HG02759 (cell line): ENCODE measurements at regions not wholly inside any gene's neighbourhood (a gene's known extent, or its start where the extent isn't known, plus 50 kb on each side); places are given as distances from the start of the nearest gene placed in this dataset.
"Not testable (repeated sequence)": the region's sequence is repeated elsewhere in the genome, so short reads cannot be mapped to it uniquely, and the experiment has no call there.

Experiments
- ATAC-seq: cut with Tn5 transposase; IDR thresholded peaks from one replicate; pipeline ENCODE4 v1.9.1; 2021; ENCODE audit warnings: mild to moderate bottlenecking, moderate library complexity; ENCODE audit not compliant: unreplicated experiment

DNA sequence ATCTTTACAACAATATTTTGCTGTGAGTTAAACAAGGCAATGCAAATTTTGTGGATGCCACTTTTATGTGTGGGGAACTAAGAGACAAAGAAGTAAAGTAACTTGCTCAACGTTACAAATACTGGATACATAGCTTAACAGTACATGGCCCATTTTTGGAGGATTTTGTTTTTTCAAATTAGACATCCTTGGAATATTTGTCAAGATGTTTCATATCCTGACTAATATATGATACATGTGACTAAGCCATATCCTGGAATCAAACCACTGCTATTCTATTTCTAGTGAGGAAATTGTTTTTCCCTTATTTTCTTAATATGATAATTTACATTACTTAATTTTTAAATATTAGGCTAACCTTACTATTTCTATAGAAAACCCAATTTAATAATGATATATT is 529.8 kb downstream of the DMRTA1 start:
- ATAC-seq = no peak

DNA sequence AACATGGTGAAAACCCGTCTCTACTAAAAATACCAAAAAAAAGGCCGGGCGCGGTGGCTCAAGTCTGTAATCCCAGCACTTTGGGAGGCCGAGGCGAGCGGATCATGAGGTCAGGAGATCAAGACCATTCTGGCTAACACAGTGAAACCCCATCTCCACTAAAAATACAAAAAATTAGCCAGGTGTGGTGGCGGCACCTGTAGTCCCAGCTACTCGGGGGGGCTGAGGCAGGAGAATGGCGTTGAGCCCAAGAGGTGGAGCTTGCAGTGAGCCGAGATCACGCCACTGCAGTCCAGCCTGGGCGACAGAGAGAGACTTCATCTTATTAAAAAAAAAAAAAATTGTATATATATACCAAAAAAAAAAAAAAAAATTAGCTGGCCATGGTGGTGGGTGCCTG is 533.8 kb downstream of the DMRTA1 start:
- not testable (repeated sequence) for ATAC-seq

DNA sequence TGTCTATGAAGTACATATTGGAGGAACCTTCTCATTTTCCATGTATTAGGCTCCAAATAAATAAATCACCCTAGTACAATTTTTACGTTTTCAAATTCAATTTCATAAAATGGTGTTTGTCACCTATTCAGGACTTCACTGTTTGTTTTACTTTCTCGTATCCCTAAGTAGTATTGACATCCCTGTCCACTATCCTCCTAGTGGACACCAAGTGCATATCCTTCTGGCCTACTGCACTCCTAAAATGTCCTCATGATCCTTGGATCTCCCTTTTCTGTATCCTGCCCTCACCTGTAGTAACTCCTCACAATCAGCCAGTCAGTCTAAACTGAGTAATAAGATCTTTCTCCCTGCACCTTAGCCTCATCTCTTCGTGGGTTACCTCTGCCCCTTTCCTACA is 539.9 kb downstream of the DMRTA1 start:
- ATAC-seq = no peak

DNA sequence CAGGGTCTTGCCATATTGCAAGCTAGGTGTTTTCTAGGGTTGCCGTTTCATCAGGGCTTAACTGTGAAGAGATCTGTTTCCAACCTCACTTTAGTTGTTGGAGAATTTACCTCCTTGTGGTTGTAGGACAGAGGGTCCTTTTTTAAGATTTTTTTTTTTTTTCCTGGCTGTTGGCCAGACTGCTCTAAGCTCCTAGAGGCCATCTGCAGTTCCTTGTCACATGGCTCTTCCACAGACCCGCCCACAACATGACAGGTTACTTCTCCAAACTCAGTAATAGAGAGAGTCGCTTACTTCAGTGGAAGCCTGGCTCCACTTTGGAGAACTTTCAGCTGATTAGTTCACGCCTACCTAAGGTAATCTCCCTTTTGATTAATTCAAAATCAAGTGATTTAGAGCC is 543.7 kb downstream of the DMRTA1 start:
- ATAC-seq = no peak

DNA sequence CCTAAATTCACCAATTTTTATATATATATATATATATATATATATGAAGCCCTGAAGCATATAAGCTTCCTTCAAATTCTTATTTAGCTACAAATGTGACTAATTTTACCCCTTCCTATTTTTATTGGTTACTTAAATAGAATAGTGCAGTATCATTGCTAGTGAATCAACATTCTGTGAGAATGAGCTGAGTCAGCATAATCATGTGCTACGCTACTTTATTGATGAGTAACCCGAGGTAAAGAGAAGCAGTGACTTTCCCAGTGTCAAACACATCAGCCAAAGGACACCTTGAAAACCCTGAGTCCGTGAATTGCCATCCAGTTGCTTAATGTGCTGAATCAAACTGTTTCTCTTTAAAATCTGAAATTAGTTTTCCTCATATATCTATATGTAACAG is 546.2 kb downstream of the DMRTA1 start:
- no peak for ATAC-seq

DNA sequence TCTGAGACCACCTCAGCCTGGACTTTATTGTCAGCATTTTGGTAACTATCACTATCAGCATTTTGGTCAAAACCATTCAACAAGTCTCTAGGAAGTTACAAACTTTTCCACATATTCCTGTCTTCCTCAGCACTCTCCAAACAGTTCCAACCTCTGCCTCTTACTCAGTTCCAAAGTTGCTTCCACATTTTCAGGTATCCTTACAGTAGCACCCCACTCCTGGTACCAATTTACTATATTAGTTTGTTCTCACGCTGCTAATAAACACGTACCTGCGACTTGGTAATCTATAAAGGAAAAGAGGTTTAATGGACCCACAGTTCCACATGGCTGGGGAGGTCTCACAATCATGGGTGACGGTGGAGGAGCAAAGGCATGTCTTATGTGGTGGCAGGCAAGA is 551.3 kb downstream of the DMRTA1 start:
- no peak for ATAC-seq

DNA sequence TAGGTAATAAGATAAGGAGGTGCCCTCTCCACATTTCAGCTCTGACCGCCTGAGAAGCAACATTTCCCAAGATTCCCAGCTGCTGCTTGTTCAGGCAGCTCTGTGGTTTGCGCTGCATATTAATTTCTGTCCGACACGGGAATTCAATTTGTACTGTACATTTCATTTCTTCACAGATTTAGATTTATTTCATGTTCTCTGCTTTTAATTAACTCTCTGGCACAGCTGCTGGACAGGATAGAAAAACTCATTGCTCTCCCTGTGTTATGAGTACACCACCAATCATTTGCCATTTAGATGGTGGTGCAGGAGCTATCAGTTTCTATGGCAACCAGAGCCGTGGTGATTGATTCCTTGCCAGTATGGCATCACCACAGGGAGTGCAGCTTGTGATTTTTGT is 558.5 kb downstream of the DMRTA1 start:
- ATAC-seq = no peak

DNA sequence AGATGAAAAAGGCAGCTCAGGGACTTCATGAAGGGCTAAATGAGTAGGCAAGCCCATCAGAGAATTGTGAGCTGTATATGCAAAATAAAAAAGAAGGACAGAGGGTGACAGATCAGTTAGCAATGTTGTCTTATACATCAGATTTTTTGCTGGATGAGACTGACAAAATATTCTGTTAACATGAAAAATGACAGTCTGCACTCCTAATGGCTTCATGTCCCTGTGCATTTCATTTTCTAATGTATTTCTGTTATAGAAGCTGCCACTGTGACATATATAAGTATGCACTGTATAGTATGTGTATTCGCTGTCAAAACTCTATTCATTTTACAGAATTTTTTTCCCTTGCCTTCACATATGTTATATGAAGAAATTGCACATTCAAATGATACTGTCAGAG is 559.5 kb downstream of the DMRTA1 start:
- ATAC-seq = no peak

DNA sequence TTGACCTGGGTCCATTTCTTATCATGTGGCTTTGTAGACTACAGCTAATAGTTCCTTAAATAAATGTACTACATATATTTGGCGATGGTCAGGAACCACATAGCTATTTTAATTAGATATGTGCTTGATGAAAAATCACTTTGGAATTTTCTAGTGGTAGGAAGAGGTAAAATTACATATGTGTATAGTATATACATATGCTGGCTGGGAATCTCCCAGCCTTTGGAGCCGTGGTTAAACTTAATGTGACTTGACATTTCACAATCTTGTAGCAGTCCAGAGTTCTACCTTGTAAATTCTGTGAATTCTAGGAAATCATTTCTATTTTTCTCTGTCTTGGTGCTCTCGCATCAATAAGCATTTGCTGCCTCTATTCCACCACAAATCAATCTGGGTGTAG is 565.0 kb downstream of the DMRTA1 start:
- ATAC-seq = no peak

DNA sequence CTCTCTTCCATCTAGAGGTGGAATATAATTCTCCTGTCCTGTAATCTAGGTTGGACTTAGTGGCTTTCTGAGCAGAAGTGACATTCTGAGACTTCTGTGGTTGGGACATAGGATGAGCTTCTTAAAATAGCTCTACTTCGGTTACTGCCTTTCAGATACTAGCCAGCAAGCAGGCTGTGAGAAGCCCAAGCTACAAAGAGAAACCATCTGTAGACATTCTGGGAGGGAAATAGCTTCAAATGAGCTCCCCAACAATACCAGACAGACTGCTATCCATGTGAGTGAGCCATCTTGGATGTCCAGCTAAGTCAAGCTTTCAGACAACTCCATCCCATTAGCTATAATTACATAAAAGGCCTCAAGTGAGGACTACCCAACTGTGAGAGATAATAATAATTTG is 568.9 kb downstream of the DMRTA1 start:
- no peak for ATAC-seq

DNA sequence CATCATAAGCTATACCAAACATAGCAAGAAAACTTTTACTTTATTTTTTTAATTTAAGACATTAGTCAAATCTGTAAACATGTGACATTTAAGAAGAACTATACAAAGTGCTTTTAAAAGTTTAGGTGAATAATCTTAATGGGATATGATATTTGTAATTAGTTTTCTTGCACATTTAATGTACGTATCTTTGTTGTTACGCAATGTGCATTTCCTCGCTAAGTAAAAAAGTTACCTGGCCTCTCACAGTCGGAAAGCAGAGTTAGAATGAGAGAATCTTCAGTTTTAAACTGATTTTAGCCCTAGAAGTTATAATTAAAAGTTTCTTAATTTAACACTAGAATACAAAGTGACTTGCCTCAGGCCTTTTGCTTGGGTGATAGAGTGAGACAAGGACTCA is 589.8 kb downstream of the DMRTA1 start:
- ATAC-seq = no peak

DNA sequence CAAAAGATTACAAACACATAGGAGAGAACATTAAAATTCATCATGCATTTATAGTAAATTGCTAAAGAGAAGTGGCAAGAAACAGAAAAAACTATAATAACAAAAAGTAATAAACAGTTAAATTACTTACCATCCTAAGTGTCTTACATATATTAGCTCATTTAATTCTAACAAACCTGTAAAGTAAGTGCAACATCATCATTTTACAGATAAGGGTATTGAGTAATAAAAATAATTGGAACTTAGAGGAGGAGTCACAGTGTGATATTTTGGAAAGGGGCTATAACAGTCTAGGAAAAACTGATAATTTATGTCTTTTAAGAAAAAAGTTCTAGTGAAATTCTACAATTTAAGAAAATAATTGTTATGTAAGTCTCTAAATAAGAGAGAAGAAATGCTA is 592.8 kb downstream of the DMRTA1 start:
- no peak for ATAC-seq

DNA sequence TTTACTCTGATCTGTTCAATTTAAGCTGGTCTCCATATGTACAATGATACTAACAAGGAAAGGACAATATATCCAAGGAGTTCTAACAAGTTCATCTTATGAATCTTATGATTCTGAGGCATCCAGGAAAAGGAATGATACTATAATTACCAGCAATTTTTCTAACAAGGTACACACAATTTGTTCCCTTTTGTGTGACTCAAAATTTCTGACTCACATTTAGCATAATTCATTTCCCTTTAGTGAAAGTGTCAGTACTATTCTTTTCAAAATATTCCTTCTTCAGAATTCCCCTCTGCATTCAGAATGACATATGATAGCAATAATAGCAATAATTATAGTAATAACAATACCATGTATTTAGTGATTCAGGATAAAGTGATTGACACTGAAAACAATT is 594.8 kb downstream of the DMRTA1 start:
- no peak for ATAC-seq

DNA sequence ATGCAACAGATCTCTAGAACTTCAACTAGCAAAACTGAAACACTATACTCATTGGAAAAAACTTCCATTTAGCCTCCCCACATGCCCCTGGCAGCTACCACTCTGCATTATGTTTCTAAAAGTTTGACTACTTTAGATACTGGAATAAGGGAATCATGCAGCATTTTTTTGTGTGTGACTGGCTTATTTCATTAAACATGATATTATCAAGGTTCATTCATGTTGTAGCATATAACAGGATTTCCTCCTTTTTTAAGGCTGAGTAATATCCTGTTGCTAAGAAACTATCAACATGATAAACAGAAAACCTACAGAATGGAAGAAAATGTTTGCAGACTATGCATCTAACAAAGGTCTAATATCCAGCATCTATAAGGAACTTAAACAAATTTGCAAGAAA is 597.9 kb downstream of the DMRTA1 start:
- no peak for ATAC-seq

DNA sequence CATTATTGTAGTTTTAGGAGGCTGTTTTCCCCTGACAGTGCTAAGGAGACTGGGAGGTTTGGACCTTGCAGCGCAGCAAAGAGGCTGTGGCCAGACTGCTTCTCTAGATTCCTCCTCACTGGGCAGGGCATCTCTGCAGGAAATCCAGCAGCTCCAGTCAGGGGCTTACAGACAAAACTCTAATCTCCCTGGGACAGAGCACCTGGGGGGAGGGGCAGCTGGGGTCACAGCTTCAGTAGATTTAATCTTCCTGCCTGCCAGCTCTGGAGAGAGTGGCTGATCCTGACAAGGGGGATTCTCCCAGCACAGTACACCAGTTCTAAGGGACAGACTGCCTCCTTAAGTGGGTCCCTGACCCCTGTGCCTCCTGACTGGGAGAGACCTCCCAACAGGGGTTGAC is 599.4 kb downstream of the DMRTA1 start:
- not testable (repeated sequence) for ATAC-seq

DNA sequence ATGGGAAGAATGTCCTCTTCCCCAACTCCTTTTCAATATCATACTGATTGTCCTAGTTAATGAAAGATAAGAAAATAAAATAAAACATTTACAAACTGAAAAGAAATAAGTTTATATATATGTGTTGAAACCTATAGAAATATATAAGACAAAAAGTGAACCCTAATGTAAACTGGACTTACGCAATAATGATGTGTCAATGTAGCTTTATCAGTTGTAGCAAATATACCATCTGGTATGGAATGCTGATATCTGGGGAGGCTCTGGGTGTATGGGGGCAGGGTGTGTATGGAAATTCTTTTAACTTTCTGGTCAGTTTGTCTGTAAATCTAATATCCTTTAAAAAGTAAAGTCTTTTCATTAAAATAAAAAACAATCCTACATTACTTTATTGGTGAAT is 603.9 kb downstream of the DMRTA1 start:
- no peak for ATAC-seq

DNA sequence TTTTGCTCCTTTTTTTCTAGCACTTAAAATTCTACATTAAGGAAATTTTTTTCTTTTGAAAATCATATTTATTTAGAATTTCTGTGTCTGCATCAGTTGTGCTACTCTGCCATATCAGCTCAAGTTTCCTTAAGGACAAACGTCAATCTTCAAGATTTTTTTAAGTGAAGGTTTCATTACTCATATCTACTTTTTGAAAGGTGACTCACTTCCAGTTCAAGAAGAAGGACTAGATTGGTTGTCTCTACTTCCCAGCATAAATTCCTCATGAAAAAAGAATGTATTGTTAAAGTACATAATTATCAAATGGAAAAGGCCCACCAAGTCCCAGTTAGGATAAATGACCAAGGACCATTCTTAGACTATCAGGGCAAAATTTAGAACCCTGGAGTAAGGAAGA is 626.5 kb downstream of the DMRTA1 start:
- no peak for ATAC-seq

DNA sequence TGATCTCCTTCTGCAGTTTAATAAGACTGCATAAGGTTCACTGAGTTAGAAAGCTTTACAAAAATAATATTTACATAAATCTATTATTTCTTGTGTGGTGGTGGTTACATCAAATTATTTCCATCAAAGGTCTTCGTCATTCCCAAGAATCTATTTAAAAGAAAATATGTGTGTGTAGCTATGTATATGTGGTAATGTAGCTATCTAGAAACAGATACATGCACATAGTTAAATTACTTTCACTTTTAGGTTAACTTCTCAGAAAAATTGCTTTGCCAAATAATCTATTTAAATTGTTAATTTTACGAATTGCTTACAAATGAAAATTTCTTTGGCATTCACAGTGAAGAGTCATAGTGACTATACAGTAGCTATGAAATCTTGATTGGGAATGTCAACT is 633.2 kb downstream of the DMRTA1 start:
- no peak for ATAC-seq

DNA sequence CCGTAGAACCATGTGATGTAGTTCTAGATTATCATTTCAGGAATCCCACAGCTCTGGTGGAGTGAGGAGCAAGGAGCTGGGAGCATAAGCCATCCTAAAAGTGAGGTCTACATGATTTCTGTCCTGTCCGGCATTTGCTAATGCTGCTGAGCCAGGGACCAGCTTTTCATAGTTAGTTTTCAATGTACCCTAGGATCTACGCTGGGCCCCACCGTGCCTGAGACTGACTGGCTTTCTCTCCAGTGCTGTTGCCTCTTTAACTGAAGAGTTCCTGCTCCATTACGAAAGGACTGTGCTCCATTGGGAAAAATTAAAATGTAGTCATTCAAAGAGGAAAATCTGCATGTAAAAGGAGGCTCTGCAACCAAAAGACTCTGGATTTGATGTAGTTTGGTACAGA is 634.8 kb downstream of the DMRTA1 start:
- no peak for ATAC-seq

DNA sequence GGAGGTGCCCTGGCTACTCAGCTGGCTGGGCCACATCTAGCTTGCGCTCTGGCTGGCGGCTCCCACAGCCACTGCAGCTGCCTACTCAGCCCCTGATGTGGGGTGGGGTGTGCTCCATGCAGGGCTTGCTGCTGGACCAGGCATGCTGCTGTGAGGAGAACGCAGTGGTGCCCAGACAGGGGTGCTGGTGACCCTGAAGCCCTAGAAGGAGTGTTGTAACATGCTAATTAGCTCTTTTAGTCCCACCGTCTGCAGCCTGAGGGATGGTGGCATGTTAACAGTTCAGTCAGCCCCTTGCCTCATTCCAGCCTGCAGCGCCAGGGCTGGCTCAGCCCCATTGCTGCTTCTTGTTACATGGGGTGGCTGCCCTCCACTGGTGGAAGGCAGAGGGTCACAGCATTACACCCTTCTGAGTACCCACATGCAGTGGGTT is 642.3 kb downstream of the DMRTA1 start:
- ATAC-seq = no peak

DNA sequence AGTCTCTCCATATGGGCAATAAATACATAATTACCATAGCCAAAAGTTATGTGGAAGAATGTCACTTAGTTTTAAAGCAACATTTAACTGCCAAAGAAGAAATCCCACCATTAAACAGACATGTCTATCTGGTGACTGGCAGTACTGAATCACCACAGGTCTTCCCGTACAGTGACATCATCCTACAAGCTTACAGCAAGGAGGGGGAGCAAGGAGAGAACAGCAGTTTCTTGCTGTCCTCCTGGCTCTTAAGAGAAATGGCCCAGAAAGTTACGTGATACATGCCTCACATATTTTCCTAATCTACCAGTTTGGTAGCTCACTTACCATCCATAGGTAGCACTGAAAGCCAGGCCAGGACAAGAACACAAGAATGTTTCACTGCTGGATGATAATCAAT is 671.0 kb downstream of the DMRTA1 start:
- ATAC-seq = no peak

DNA sequence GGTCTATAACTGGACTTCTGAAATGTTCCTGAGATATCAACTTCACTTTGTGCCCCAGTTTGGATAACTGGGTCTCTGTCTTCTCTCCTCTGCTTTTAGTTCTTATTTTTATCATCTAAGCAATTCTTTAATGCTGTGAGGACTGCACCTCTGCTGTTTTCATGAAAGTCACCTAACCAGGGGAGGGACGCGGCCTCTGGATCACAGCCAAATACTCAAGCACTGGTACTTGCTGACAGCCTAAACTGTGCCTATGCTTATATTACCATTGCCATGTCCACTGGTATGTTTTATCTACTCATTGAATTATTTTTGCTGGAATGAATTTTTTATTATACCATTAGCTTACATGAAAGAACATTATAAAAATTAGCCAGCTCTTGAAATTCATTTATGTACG is 674.0 kb downstream of the DMRTA1 start:
- no peak for ATAC-seq

DNA sequence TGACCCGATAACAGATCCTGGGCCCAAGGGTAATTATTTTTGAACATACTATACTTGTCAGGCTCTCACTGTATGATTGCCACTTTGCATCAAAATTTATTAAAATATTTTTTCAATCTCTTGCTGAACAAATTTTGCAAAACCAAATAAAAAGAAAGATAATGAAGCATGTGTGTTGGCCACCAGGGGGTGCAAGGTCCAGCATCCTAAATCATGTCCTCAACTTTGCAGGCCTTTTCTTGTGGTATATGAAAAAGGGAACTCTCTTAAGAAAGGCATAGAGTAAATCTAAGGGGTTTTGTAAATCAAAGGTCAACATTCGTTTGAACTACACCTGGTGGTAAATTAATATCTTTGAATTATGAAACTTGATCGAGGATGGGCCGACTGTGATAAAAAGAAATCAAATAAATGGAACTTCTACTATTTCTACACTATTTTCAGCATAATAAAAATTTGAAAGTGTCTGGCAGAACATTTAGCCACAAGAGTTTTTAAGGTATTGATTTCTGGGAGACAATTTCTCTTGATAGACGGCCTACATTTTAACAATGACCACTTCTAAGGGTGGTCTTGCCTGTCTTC is 676.5 kb downstream of the DMRTA1 start:
- ATAC-seq = no peak

DNA sequence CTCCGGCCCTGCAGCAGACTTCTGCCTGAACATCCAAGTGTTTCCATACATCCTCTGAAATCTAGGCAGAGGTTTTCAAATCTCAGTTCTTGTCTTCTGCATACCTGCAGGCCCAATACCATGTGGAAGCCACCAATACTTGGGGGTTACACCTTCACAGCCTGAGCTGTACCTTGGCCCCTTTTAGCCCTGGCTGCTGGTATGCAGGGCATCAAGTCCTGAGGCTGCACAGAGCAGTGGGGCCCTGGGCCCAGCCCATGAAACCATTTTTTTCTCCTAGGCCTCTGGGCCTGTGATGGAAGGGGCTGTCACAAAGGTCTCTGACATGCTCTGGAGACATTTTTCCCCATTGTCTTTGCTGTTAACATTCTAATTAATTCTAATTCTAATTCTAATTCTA is 680.6 kb downstream of the ELAVL2 start:
- no peak for ATAC-seq
